ENCODE measurements at regions not wholly inside any gene's neighbourhood (a gene's known extent, or its start where the extent isn't known, plus 50 kb on each side); places are given as distances from the start of the nearest gene placed in this dataset.

GRCh38 chr1:10939654-10940450 is 72.6 kb upstream of the TARDBP start:
- no peak for TF ChIP-seq CTCF (IDR thresholded peaks at IDR 0.05; ENCODE audit: low read length, missing control alignments)
- H3K4me3 ChIP-seq (replicated peaks; ENCODE audit: low read depth, low read length) = no peak overlapping the region

GRCh38 chr1:10940451-10940804 is 72.0 kb upstream of the TARDBP start:
- TF ChIP-seq CTCF (IDR thresholded peaks at IDR 0.05; ENCODE audit: low read length, missing control alignments) = no peak
- no peak for DNase-seq (ENCODE audit: low read depth)
- H3K4me3 ChIP-seq (replicated peaks; ENCODE audit: low read depth, low read length) = no peak overlapping the region

More at GRCh38 chr1:10939654-10940450, 72.6 kb upstream of the TARDBP start:
- DNase-seq (ENCODE audit: low read depth) = no peak

- no peak for TF ChIP-seq CTCF (IDR thresholded peaks at IDR 0.05; ENCODE audit: low read length, missing control alignments)
- no peak overlapping the region for H3K4me3 ChIP-seq (replicated peaks; ENCODE audit: low read depth, low read length)
- DNase-seq (ENCODE audit: low read depth) = no peak
Measured at GRCh38 chr1:10940838-10941237, 71.6 kb upstream of the TARDBP start.

GRCh38 chr1:10941891-10942541 is 70.4 kb upstream of the TARDBP start:
- DNase-seq (ENCODE audit: low read depth) = peak; percentile 31
- TF ChIP-seq CTCF (IDR thresholded peaks at IDR 0.05; ENCODE audit: low read length, missing control alignments) = peak; percentile 76
- no peak overlapping the region for H3K4me3 ChIP-seq (replicated peaks; ENCODE audit: low read depth, low read length)

- no peak for DNase-seq (ENCODE audit: low read depth)
- H3K4me3 ChIP-seq (replicated peaks; ENCODE audit: low read depth, low read length) = no peak overlapping the region
- TF ChIP-seq CTCF (IDR thresholded peaks at IDR 0.05; ENCODE audit: low read length, missing control alignments) = no peak
Measured at GRCh38 chr1:10942542-10942912, 69.9 kb upstream of the TARDBP start.

- no peak overlapping the region for H3K4me3 ChIP-seq (replicated peaks; ENCODE audit: low read depth, low read length)
- no peak for TF ChIP-seq CTCF (IDR thresholded peaks at IDR 0.05; ENCODE audit: low read length, missing control alignments)
- no peak for DNase-seq (ENCODE audit: low read depth)
Measured at GRCh38 chr1:10943041-10943440, 69.4 kb upstream of the TARDBP start.

Measured in fibroblast of pulmonary artery (primary cell).